ENCODE measurements at regions not wholly inside any gene's neighbourhood (a gene's known extent, or its start where the extent isn't known, plus 50 kb on each side); places are given as distances from the start of the nearest gene placed in this dataset.

DNA sequence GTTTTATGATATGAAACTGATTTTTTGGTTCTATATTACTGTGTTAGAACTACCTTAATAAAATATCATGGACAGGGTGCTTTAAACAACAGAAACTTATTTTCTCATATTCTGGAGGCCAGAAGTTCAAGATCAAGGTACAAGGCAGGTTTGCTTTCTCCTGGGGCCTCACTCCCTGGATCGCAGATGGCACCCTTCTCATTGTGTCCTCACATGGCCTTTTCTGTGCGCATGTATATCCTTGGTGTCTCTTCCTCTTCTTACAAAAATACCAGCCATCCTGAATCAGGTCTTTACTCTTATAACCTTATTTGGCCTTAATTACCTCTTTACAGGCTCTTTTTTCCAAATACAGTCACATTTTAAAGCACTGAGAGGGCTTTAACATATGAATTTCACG, 906.1 kb downstream of the CDH11 start:
- peak; percentile 60 for DNase-seq

DNA sequence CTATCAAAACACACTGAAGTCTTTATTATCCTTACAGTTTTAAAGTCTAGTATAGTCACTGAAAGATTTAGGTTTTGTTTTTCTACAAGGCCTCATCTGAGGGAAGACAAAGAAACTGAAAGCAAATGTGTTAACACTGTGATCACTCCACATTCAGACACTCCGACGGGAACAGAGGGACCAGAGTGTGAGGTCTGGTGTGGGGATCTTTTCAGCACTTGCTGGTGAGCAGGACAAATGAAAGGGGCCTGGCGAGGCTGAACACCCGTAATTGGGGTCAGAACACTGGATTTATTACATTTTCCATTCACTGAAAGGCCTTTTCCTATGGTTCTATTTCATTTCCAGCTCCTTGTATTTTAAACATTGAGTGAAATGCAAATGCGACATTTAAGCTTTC, 910.5 kb downstream of the CDH11 start:
- peak; percentile 79 for DNase-seq

DNA sequence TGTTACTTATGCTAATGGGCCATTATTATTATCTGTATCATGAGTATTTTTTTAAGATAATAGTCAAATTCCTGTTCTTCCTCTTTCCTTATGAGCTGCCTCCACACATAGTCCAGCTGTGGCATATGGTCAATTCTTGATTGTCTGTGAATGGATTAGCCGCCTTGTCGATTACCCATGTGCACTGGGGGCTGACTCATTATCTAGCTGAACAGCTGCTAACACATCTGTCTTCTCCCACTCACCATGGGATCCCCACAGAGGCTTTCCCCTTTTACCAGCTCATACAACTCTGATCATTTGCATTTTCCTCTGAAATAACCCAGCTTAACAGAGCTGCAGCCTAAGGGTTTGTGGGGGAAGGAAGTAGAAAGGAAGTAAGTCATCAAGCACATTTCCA, 915.0 kb downstream of the CDH11 start:
- peak; percentile 71 for DNase-seq

DNA sequence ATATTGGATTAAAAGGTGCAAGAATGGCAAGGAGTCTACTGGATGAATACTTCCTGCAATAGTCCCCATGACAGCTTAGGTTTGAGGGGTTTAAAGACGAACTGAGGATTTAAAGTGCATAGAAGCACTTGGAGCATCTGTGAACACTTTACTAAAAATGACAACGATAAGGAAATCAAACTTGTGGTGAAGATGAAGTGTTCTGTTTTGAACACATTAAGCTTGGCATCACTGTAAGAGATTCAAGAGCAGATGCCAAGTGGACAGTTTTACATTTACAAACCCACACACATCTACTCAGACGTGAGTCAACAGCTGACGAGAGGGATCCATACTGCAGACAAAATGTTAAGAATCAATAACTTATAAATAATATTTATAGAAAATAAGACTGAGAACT, 918.7 kb downstream of the CDH11 start:
- no peak for DNase-seq

DNA sequence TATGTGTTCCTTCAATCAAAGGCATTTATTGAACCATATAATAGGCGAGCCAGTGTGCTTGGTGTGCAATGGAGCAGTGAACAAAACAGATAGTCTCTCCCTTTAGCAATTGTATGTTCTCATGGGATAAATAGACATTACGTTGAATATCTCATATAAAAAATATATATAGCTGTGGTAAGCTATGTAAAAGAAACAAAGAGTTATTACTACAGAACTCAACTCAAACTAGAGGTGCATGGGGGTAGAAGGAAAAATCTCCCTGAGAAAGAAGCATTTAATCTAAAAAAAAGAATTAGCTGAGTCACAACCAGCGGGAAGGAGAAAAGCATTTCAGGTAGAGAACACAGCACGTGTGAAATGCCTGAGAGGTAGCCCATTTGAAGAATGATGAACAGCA, 919.3 kb downstream of the CDH11 start:
- peak; percentile 40 for DNase-seq

DNA sequence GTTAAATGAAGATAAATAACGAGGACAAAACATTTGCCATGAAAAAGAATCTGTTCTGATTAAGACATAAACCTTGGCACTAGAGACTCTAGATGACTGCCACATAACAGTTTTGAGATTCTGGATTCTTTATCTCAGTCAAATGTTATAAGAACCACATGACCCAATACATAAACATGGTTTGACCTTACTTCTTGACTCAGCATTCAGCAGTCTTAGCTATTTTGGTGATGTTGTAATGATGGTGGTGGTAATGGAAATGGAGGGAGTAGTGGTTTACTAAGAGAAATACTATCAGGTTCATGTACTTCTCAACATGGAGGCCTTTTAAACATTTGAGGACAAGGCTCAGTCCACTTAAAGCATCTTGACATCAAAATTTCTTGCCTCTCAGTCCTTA, 925.4 kb downstream of the CDH11 start:
- DNase-seq: no peak

DNA sequence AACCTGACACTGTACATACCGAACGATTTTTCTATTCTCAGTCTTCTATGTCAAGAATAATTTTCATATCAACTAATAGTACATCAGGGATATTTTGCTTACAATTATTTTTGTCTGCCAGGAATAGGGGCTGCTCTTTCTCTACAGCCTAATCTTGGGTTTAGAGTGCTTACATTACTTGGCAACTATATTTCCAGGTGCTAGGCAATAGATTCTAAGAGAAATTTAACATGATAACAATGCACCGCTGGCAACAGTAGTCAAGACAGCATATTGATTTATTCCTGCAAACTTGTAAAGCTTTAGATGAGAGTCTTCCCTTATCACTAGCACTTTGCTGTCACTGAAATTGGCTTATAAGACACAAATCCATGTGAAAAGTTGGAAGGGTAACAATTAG, 935.9 kb downstream of the CDH11 start:
- no peak for DNase-seq

DNA sequence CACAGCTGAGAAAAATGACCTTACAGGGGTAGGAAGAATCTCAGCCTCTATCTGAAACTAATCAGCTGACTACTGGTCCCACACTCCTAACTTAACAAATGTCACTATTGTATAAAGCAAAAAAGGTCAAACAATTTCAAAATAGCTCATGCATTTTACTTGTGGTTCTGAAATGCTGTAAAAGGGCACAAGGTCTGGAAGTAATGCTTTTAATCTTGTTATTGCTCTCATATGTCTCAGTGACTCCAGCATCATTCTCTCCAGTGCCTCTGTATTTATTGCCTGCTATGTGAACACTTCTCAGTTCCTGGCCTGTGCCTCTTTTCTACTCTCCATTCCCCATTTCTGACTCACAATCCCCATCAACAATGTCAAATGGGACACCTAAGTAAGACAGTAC, 937.7 kb downstream of the CDH11 start:
- DNase-seq: no peak

DNA sequence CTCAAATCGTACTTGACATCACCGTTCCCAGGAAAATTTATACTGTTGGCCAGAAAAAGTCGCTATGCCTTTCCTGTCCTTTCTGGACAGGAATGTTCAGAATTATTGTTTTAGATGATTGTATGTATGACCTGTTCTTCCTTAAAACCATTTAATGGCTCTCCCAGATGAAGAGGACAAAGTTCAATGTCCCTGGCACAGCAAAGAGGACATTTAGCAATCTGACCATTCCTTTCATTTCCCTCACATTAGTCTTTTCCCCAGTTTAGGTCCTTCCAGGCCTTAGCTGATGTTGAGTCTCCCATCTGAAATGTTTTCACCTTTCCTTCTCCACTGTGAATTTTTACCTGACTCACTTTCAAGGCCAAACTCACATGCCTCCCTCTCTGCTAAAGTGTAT, 938.9 kb downstream of the CDH11 start:
- DNase-seq: no peak

DNA sequence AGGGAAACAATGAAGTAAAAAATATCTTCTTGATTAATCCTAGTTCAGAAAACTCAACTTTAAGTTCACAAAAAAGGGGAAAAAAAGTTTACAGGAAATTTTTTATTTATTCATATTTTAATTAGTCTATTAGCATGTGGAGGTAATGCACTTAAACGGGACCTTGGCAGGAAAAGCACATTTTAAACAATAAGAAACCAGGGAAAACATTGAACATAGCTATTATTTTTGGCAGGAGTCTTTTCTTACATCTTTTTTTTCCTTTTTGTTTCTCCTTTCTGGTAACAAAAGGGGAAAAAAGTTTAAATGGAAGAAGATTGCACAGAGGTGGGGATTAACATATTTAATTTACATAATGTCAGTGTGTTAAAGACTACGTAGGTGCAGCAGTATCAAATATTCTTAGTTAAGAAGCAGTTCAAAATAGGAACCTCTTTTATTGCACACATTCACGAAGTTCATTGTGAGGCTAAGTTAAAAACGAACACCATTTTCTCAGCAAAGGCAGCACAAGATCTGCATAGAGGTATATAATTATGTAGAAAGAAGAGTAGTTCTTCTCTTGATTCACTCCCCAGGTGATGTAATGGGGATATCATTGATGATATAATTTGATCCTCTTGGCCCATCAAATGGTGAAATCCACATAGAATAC, 940.5 kb downstream of the CDH11 start:
- no peak for DNase-seq

DNA sequence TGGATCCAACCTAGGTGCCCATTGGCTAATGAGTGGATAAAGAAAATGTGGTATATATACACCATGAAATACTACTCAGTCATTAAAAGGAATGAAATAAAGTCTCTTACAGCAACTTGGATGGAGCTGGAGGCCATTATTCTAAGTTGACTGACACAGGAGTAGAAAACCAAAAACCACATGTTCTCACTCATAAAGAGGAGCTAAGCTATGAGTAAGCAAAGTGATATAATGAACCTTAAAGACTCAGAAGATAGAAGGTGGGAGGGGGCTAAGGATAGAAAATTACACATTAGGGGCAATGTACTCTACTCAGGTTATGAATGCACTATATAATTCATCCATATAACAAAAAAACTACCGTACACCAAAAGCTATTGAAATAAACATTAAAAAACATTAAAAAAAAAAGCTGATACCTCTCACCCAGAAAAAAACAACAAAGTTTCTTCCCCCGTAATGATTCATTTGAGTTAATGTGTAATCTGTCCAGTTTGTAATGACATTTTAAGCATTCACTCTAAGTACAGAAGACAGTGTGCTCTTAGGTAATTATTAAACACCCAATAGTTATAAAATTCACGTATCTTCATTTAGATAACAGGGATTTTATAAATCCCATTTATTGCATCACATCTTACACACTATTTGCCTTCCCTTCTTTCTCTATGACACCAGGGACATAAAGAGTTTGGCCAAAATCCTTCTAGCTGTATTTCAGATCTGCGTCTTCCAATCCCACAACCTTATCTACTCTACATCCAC, 941.5 kb downstream of the CDH11 start:
- no peak for DNase-seq

DNA sequence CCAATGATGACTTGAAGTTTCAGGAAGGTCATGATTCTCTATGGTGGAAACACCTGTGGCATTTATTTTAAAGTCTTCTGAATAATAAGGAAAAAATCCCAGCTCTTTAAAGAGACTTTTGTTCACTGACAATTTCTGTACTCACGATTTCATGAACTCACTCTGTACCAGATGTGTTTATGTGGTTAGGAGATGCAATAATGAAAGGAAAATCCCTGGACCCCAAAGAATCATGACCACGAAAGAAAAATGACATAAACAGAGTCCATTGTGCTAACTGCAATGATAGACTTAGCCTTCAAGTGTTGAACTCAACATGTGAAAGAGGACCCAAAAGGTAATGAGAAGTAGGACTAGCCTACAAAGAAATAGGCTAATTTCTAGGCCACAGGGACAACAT, 947.5 kb downstream of the CDH11 start:
- DNase-seq: peak; percentile 17

DNA sequence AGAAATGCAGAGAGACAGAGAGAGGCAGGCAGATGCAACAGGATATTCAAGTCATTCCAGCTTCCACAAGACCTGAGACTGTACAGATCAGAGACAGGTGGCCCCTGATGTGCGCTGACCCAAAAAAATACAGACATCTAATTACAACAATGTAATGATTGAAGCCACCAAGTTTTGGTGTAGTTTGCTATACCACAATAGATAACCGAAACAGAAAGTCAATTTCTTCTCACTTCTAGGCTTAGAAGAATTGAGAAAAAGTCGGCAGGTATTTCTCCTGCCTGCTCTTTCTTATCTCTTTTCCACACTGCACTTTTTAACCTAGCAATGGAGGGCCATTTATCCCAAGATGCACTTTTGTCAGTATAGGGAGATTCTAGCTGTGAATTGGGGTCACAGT, 949.2 kb downstream of the CDH11 start:
- peak; percentile 41 for DNase-seq

DNA sequence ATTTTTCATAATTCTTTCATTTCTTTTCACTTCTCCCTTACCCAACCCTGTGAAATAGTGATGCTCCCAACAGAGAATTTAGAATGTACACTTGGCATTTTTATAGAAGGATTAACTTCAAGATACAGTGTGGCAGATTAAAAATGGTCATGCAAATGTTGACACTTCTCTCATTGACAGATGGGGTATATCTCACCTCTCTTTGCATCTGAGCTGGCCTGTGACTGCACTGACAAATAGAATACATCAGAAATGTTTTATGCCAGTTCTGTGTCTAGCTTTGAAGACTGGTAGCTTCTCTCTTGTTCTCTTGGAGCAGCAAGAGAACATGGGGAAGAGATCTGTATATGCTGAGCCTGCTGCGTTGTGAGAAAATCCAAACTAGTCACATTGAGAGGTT, 949.6 kb downstream of the CDH11 start:
- no peak for DNase-seq

DNA sequence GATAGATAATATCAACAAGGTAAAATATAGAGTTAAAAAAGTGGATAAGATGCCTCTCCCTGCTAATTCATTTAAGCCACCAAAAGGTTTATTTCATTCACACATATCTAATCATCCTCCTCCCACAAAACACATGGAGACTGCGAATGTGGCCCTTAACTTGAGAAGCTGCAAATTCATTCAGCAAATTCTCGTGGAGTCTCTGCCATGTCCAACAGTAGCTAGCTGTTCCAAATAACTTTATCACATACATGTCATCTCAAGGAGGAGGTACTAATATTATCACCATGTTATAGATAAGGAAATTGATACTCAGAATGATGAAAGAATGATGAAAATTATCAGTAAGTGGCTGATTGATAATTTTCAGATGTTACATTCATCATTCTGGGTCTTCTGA, 950.2 kb downstream of the CDH11 start:
- no peak for DNase-seq

DNA sequence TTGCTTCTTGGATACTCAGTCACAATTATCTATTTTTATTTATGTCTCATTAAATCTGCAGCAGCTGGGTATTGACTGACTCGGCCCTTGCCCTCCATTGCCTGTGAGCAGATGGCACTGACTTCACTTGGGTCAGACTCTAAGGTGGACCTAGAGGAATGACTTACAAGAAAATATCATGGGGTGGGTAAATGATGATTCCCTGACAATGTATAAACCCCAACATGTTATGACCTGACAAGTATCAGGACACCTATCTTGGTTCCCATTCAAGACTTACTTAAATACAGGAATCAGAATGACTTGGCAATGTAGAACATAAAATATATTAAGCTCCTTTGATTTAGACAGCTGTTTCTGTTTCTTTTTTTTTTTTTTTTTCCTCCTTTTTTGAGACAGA, 953.5 kb downstream of the CDH11 start:
- no peak for DNase-seq

DNA sequence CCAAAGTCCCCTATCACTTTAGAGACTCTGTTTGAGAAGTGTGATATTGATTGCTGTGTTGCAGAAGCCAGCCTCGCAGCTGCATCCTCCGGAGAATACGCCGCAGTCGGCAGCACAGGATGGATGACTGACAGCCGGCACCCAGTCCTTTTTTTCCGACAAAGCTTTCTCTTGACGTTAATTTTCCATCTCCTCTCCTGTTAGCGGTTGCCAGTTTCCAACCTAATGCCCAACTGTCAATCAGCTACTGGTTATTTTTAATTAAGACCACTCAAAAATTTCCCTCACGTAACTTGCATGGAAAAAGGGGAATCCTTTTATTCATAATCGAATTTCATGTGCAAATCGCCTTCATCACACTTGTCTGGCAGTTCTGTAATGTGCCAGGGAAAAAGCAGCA, 953.9 kb downstream of the CDH11 start:
- peak; percentile 65 for DNase-seq

DNA sequence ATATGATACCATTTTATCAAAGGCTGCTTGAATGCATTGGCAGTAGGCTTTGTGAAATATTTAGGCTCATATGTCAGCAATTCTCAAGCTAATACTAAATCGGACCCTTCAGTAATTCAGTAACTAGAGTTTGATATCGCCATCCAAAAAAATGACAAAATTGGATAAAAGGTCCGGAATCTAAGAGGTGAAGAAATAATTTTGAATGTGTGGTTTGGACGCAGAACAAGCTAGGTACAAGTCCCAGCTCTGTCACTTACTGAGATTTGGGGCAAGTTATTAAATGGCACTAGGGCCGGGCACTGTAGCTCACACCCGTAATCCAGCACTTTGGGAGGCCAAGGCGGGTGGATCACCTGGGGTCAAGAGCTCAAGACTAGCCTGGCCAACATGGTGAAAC, 956.5 kb downstream of the CDH11 start:
- no peak for DNase-seq

DNA sequence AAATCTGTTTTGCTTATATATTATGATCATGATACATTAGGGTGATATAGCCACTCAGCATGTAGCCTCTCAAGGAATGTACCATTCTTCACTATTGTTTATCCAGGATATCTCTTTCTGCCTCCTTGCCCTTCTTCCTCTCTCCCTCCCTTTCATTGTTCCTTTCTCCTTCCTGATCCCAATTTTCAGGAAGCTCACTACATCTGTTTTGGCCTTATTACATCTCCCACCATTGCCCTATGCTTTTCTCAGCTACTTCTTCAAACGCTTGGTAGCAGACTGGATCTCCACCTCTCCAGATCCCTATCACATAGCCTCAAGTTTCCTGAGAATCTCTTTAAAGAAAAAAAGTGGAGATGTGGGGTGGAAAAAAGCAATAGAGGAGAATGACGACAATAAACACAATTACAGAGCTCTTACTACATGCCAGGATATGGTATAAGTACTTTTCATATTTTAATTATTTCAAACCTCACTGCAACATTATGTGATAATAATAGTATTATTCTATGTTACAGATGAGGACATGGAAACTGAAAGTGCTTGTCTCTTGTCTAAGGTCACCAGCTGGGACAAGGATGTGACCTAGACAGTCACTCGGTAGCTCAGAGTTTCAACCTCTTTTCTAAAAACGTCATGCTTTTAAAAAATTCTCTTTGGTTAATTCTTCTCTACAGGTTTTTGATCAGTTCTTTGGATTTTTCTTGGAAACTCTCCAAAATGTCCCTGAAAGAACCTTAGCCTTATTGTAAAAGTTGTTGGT, 959.1 kb downstream of the CDH11 start:
- DNase-seq: peak; percentile 78

DNA sequence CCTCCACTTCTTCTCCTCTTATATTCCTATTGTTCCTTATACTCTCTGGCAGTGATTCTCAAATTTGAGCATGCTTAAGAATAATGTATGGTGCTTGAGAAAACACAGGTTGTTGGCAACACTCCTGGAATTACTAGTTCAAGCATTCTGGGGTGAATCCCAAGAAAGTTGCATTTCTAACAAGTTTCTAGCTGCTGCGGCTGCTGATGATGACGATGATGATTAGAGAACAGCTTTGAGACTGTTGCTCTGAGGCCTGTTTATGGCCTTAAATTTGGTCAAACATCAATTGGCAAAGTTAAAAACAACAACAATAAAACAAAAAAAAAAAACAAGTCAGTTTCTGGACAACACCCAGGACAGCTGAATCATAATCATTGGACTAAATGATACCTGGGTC, 961.9 kb downstream of the CDH11 start:
- no peak for DNase-seq

DNA sequence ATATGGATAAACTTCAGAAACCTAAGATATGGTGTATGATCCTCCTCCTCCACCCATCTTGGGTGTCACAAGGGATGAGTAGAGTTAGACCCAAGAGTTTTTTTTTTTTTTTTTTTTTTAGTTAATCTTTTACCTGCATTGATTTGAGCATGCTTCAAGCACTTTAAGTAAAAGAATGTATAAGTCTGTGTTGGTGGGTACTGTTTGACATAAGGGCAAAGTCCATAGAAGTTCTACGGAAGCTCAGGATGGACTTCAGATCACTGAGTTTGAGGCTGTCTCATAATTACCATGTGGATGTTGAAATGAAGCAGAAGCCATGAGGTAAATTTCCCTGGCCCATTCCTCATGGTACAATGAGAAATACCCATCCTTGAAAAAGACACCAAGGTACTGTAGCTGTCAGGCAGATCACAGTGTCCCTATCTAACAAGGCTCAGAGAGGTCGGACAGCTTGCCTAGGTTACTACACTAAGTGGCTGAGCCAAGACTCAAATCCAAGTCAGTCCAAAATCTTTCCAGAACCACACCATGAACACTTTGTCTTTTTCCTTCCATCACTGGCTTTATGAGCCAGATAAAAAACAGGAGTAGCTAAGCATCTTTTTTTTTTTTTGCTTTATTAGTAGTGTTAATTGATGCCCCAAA, 962.8 kb downstream of the CDH11 start:
- DNase-seq: no peak

DNA sequence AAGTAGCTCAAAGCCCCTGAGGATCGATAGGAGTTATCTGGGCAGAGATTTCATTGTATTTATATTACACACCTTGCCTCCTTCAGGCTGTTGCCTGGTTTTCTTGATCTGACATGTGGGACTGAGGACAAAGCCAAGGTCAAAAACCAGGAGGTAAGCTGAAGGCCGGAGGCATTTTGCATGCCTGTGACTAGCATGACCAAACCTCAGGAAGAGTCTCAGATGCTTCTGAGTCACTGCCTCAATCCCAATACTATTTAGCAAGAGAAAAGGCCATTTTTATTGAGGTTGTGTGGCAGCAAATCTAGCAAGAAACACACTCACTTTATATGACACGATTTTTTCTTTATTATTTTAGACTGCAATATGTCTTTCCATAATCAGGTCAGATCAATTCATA, 968.1 kb downstream of the CDH11 start:
- DNase-seq: no peak

DNA sequence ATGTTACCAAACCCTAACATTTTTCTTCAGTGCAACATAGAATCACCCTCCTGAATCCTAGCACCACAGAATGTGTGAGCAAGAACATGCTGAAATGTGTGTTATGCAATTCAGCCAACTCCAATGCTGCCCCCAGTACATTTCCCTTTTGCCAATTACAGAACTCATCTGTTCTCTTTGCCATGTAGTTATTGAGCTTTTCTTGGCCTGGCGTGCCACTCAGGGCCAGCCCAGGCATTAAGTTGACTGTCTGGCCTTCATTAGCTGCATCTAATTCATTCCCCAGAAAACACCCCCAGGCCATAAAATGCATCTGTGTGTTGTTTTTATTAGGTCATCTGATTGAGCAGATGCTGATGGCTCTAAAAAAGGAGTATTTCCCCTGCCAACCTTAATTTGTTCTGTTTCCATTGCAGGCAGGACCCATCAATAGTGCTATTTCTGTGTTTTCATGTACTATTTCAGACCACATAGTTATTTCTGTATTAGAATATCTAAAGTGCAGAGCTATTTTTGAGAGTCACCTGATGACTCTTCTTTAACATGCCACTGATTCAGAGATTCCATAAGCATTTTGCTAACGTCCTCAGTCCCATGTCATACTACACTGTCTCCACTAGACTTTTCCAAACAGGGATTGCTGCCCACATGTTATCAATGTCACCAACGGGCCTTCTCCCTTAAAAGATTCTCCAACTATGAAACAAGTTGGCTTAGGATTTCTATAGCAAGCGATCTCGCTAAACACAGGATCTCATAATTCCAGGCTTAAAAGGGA, 969.7 kb downstream of the CDH11 start:
- peak; percentile 26 for DNase-seq

All from RPMI8226 (cell line).